Stimulated activated CD4-positive, alpha-beta T cell treated with anti-CD3 and anti-CD28 coated beads, Interleukin-12 subunit alpha, Interleukin-12 subunit beta, amount 100 ng/mL, for 48 hours (primary cell): ENCODE measurements at regions not wholly inside any gene's neighbourhood (a gene's known extent, or its start where the extent isn't known, plus 50 kb on each side); places are given as distances from the start of the nearest gene placed in this dataset.

Source experiments
- DNase-seq, 3 donors: peaks; one replicate each; pipeline ENCODE4 v3.0.0-alpha.2; 2020; ENCODE audit warnings: low read depth in 2 of 3, low spot score in 1 of 3

- DNase-seq, result no peak
Measured at GRCh38 chr3:146921693-146922092, 316.5 kb upstream of the PLSCR5 start.

- DNase-seq, result no peak
Measured at GRCh38 chr3:146914409-146914808, 309.3 kb upstream of the PLSCR5 start.

GRCh38 chr3:146912241-146913015, 307.3 kb upstream of the PLSCR5 start:
- DNase-seq, result no peak

- DNase-seq, result no peak
Measured at GRCh38 chr3:146903927-146904326, 298.8 kb upstream of the PLSCR5 start.

- no peak for DNase-seq
Measured at GRCh38 chr3:146899171-146899570, 294.0 kb upstream of the PLSCR5 start.

- no peak for DNase-seq
Measured at GRCh38 chr3:146896711-146897110, 291.6 kb upstream of the PLSCR5 start.

GRCh38 chr3:146895026-146895749, 290.0 kb upstream of the PLSCR5 start:
- DNase-seq, result no peak

GRCh38 chr3:146894406-146894805, 289.3 kb upstream of the PLSCR5 start:
- no peak for DNase-seq

GRCh38 chr3:146892041-146892440, 286.9 kb upstream of the PLSCR5 start:
- DNase-seq, result no peak

- DNase-seq, result no peak
Measured at GRCh38 chr3:146889626-146890025, 284.5 kb upstream of the PLSCR5 start.

GRCh38 chr3:146888176-146888575, 283.0 kb upstream of the PLSCR5 start:
- no peak for DNase-seq

GRCh38 chr3:146884721-146885120, 279.6 kb upstream of the PLSCR5 start:
- no peak for DNase-seq

GRCh38 chr3:146884296-146884695, 279.1 kb upstream of the PLSCR5 start:
- DNase-seq, result no peak

GRCh38 chr3:146883288-146883687, 278.1 kb upstream of the PLSCR5 start:
- DNase-seq, result no peak

- no peak for DNase-seq
Measured at GRCh38 chr3:146881966-146882760, 277.0 kb upstream of the PLSCR5 start.

GRCh38 chr3:146881356-146881755, 276.2 kb upstream of the PLSCR5 start:
- DNase-seq, result no peak

- no peak for DNase-seq
Measured at GRCh38 chr3:146873748-146874147, 268.6 kb upstream of the PLSCR5 start.

- no peak for DNase-seq
Measured at GRCh38 chr3:146865175-146865755, 260.1 kb upstream of the PLSCR5 start.

- no peak for DNase-seq
Measured at GRCh38 chr3:146861262-146861661, 256.1 kb upstream of the PLSCR5 start.

- no peak for DNase-seq
Measured at GRCh38 chr3:146854523-146854922, 249.4 kb upstream of the PLSCR5 start.

GRCh38 chr3:146851665-146852064, 246.5 kb upstream of the PLSCR5 start:
- no peak for DNase-seq
